H1 (cell line): ENCODE measurements at regions not wholly inside any gene's neighbourhood (a gene's known extent, or its start where the extent isn't known, plus 50 kb on each side); places are given as distances from the start of the nearest gene placed in this dataset.

Source experiments
- CTCF ChIA-PET: fragments of 300-600 bp; sonication (Branson Sonifier 250); formaldehyde crosslinking; loops from one replicate; lab custom pipeline; 2021; ENCODE audit not compliant: partially characterized antibody; lab: Charles Lee
- POLR2A ChIA-PET: fragments of 300-600 bp; sonication (Branson Sonifier 250); formaldehyde crosslinking; loops from one replicate; lab custom pipeline; 2021; ENCODE audit warnings: inconsistent platforms; ENCODE audit not compliant: partially characterized antibody; lab: Charles Lee
- DNase-seq, 2 experiments: peaks; one replicate each; pipeline versions ENCODE4 v3.0.0 to v3.0.0-alpha.2; 2010 to 2022; ENCODE audit warnings: low spot score in 2 of 2, low read depth in 1 of 2, mixed read lengths in 1 of 2
- FAIRE-seq: peaks from 2 replicates; lab custom pipeline; 2011; peaks lifted over from hg19 to GRCh38; lab: Jason Lieb, UNC
- H2AFZ ChIP-seq: 2 replicates; pipeline ENCODE4 v1.8.1; 2012; ENCODE audit warnings: low read length, inconsistent platforms
- H2AK5ac ChIP-seq: 2 replicates; pipeline ENCODE4 v1.6.1; 2013; ENCODE audit warnings: low read depth, low read length
- H2BK120ac ChIP-seq: replicated peaks from 2 replicates; pipeline ENCODE3; 2013; ENCODE audit warnings: low read depth, low read length, inconsistent platforms
- H2BK12ac ChIP-seq: 2 replicates; pipeline ENCODE4 v1.6.1; 2013; ENCODE audit warnings: low read depth, low read length
- H2BK15ac ChIP-seq: 2 replicates; pipeline ENCODE4 v1.6.1; 2013; ENCODE audit warnings: low read length
- H2BK20ac ChIP-seq: 2 replicates; pipeline ENCODE4 v1.6.1; 2013; ENCODE audit warnings: low read length
- H2BK5ac ChIP-seq: 2 replicates; pipeline ENCODE4 v1.6.1; 2013; ENCODE audit warnings: low read depth, low read length
- H3K14ac ChIP-seq: 2 replicates; pipeline ENCODE4 v1.6.1; 2013; ENCODE audit warnings: inconsistent platforms; ENCODE audit not compliant: insufficient read length
- H3K18ac ChIP-seq: 2 replicates; pipeline ENCODE4 v1.6.1; 2013; ENCODE audit warnings: low read length; ENCODE audit errors: extremely low read depth
- H3K23ac ChIP-seq: 2 replicates; pipeline ENCODE4 v1.6.1; 2013; ENCODE audit warnings: inconsistent platforms; ENCODE audit not compliant: insufficient read length
- H3K23me2 ChIP-seq: 2 replicates; pipeline ENCODE4 v1.6.1; 2013; ENCODE audit warnings: low read depth, low read length
- H3K27ac ChIP-seq: 2 replicates; pipeline ENCODE4 v1.6.1; 2011; ENCODE audit warnings: low read depth, low read length, inconsistent platforms
- H3K27me3 ChIP-seq, 4 experiments: replicated peaks in 1 of 4; 1 replicate in 1 of 4; 2 replicates in 3 of 4; pipeline versions ENCODE4 v1.6.1 to v1.8.1; 2011 to 2013; ENCODE audit warnings: low read length in 3 of 4, mild to moderate bottlenecking in 3 of 4, inconsistent platforms in 2 of 4, mixed read lengths in 2 of 4, moderate library complexity in 1 of 4; ENCODE audit not compliant: control insufficient read depth in 3 of 4, insufficient read depth in 3 of 4; ENCODE audit errors: extremely low read depth in 1 of 4
- H3K36me3 ChIP-seq, 4 experiments: 2 replicates each; pipeline versions ENCODE4 v1.6.1 to v1.8.1; 2011 to 2013; ENCODE audit warnings: mild to moderate bottlenecking in 4 of 4, low read length in 3 of 4, moderate library complexity in 2 of 4, control low read depth in 1 of 4, inconsistent platforms in 1 of 4; ENCODE audit not compliant: insufficient read depth in 4 of 4, control insufficient read depth in 2 of 4
- H3K4ac ChIP-seq: replicated peaks from 2 replicates; pipeline ENCODE3; 2013; ENCODE audit warnings: low read length, low read depth, mixed read lengths, inconsistent platforms; ENCODE audit not compliant: insufficient read length
- H3K4me1 ChIP-seq, 4 experiments: replicated peaks in 1 of 4; 1 replicate in 1 of 4; 2 replicates in 3 of 4; pipeline versions ENCODE4 v1.6.1 to v1.8.1; 2011 to 2013; ENCODE audit warnings: low read length in 3 of 4, inconsistent platforms in 2 of 4, mixed read lengths in 1 of 4; ENCODE audit not compliant: insufficient read depth in 4 of 4, control insufficient read depth in 3 of 4
- H3K4me2 ChIP-seq, 2 experiments: 2 replicates each; pipeline versions ENCODE4 v1.6.1 to v1.8.1; 2011 to 2013; ENCODE audit warnings: low read depth in 2 of 2, low read length in 2 of 2, control low read depth in 1 of 2, inconsistent platforms in 1 of 2, mild to moderate bottlenecking in 1 of 2; ENCODE audit not compliant: insufficient read depth in 1 of 2
- H3K4me3 ChIP-seq, 4 experiments: fragments of 200-600, 300-600 bp in 1 of 4; sonication (generic), shearing (Covaris generic), sonication (Bioruptor Twin) in 1 of 4; 2 replicates each; pipeline versions ENCODE4 v1.5.1 to v1.8.1; 2011 to 2016; ENCODE audit warnings: low read length in 4 of 4, low read depth in 3 of 4, control low read depth in 2 of 4, inconsistent platforms in 2 of 4, mild to moderate bottlenecking in 2 of 4, mixed read lengths in 1 of 4, moderate library complexity in 1 of 4; ENCODE audit not compliant: insufficient read depth in 2 of 4; ENCODE audit errors: extremely low read depth in 1 of 4
- H3K56ac ChIP-seq: replicated peaks from 2 replicates; pipeline ENCODE3; 2013; ENCODE audit warnings: low read depth, mild to moderate bottlenecking, mixed read lengths, low read length, inconsistent platforms; ENCODE audit not compliant: insufficient read length
- H3K79me1 ChIP-seq: 2 replicates; pipeline ENCODE4 v1.6.1; 2013; ENCODE audit warnings: low read depth, low read length, control low read depth
- H3K79me2 ChIP-seq, 2 experiments: 2 replicates each; pipeline versions ENCODE4 v1.6.1 to v1.8.1; 2012 to 2013; ENCODE audit warnings: low read length in 2 of 2, mild to moderate bottlenecking in 2 of 2, inconsistent platforms in 1 of 2; ENCODE audit not compliant: insufficient read depth in 2 of 2, control insufficient read depth in 1 of 2
- H3K9ac ChIP-seq, 4 experiments: replicated peaks in 1 of 4; 1 replicate in 1 of 4; 2 replicates in 3 of 4; pipeline versions ENCODE4 v1.6.1 to v1.8.1; 2011 to 2013; ENCODE audit warnings: low read depth in 3 of 4, low read length in 3 of 4, control low read depth in 2 of 4, mild to moderate bottlenecking in 2 of 4, moderate library complexity in 2 of 4, inconsistent platforms in 1 of 4; ENCODE audit errors: extremely low read depth in 1 of 4
- H3K9me3 ChIP-seq, 2 experiments: 2 replicates each; pipeline versions ENCODE4 v1.6.1 to v1.8.1; 2012 to 2013; ENCODE audit warnings: mild to moderate bottlenecking in 2 of 2, moderate library complexity in 2 of 2, control low read depth in 1 of 2, inconsistent platforms in 1 of 2, low read depth in 1 of 2, low read length in 1 of 2, mixed read lengths in 1 of 2; ENCODE audit not compliant: insufficient read depth in 2 of 2
- H4K20me1 ChIP-seq, 2 experiments: replicated peaks in 1 of 2; 2 replicates each; pipeline versions ENCODE3 to v1.8.1; 2011 to 2013; ENCODE audit warnings: inconsistent platforms in 2 of 2, low read length in 2 of 2, mild to moderate bottlenecking in 1 of 2; ENCODE audit not compliant: insufficient read depth in 2 of 2, control insufficient read depth in 1 of 2
- H4K5ac ChIP-seq: 2 replicates; pipeline ENCODE4 v1.6.1; 2013; ENCODE audit warnings: low read length, low read depth, mixed read lengths, inconsistent platforms; ENCODE audit not compliant: insufficient read length
- H4K8ac ChIP-seq: 2 replicates; pipeline ENCODE4 v1.8.0; 2013; ENCODE audit warnings: mild to moderate bottlenecking, moderate library complexity, low read length, inconsistent platforms; ENCODE audit not compliant: insufficient read depth; ENCODE audit errors: extremely low read depth
- H4K91ac ChIP-seq: replicated peaks from 2 replicates; pipeline ENCODE3; 2013; ENCODE audit warnings: low read length, mixed read lengths, inconsistent platforms; ENCODE audit not compliant: insufficient read length
- BACH1 ChIP-seq: IDR thresholded peaks from 2 replicates; pipeline ENCODE4 v1.6.1; 2012; ENCODE audit warnings: low read length, improper control_type of control experiment
- BCL11A ChIP-seq, 2 experiments: IDR thresholded peaks; one replicate each; pipeline ENCODE4 v1.6.1; 2011; ENCODE audit warnings: low read depth in 2 of 2, low read length in 2 of 2, mild to moderate bottlenecking in 2 of 2
- BRCA1 ChIP-seq: IDR thresholded peaks from 2 replicates; pipeline ENCODE4 v1.6.1; 2012; ENCODE audit warnings: low read depth, low read length, improper control_type of control experiment
- CEBPB ChIP-seq: IDR thresholded peaks from 2 replicates; pipeline ENCODE4 v1.6.1; 2012; ENCODE audit warnings: low read depth, low read length
- CHD2 ChIP-seq: IDR thresholded peaks from 2 replicates; pipeline ENCODE4 v1.6.1; 2012; ENCODE audit warnings: low read length, improper control_type of control experiment
- CREB1 ChIP-seq: IDR thresholded peaks from 2 replicates; pipeline ENCODE4 v1.6.1; 2012; ENCODE audit warnings: inconsistent platforms
- FOSL1 ChIP-seq: IDR thresholded peaks from 2 replicates; pipeline ENCODE4 v1.6.1; 2011; ENCODE audit warnings: mild to moderate bottlenecking, low read depth, low read length, moderate library complexity; ENCODE audit not compliant: insufficient read depth
- MAFK ChIP-seq: IDR thresholded peaks from 2 replicates; pipeline ENCODE4 v1.6.1; 2012; ENCODE audit warnings: low read depth, mild to moderate bottlenecking, improper control_type of control experiment, low read length
- POLR2A ChIP-seq, 2 experiments: IDR thresholded peaks; 1 replicate in 1 of 2; 2 replicates in 1 of 2; pipeline ENCODE4 v1.6.1; 2011; ENCODE audit warnings: low read depth in 2 of 2, low read length in 2 of 2, mild to moderate bottlenecking in 2 of 2; ENCODE audit errors: control extremely low read depth in 1 of 2
- RFX5 ChIP-seq: IDR thresholded peaks from 2 replicates; pipeline ENCODE4 v1.6.1; 2011; ENCODE audit warnings: low read depth, low read length, improper control_type of control experiment, borderline replicate concordance
- RXRA ChIP-seq: IDR thresholded peaks from 2 replicates; pipeline ENCODE4 v1.6.1; 2011; ENCODE audit warnings: low read depth, mild to moderate bottlenecking, low read length, moderate library complexity; ENCODE audit not compliant: insufficient read depth
- SIX5 ChIP-seq: IDR thresholded peaks from 2 replicates; pipeline ENCODE4 v1.6.1; 2011; ENCODE audit warnings: mild to moderate bottlenecking, low read depth, low read length
- SRF ChIP-seq: IDR thresholded peaks from 2 replicates; pipeline ENCODE4 v1.6.1; 2011; ENCODE audit warnings: mild to moderate bottlenecking, low read depth, low read length, moderate library complexity
- SUZ12 ChIP-seq: fragments of 200-600 bp; sonication (generic); IDR thresholded peaks from 2 replicates; pipeline ENCODE4 v1.6.1; 2012; ENCODE audit warnings: mild to moderate bottlenecking, inconsistent platforms, low read length, moderate library complexity, mixed read lengths
- TAF1 ChIP-seq: IDR thresholded peaks from 2 replicates; pipeline ENCODE4 v1.6.1; 2011; ENCODE audit warnings: mild to moderate bottlenecking, low read depth, low read length
- TBP ChIP-seq: IDR thresholded peaks from 2 replicates; pipeline ENCODE4 v1.6.1; 2011; ENCODE audit warnings: low read depth, low read length, improper control_type of control experiment
- WGBS, 2 experiments: shearing (Covaris generic) in 1 of 2; methylation state at CpG; one replicate each; pipeline versions ENCODE4 v1.1.6 to v1.1.7; 2013 to 2015; ENCODE audit warnings: low lambda C conversion rate in 2 of 2, mixed read lengths in 2 of 2, inconsistent platforms in 1 of 2, low coverage in 1 of 2, missing lambda C conversion rate in 1 of 2; ENCODE audit not compliant: insufficient replicate concordance in 2 of 2, insufficient coverage in 1 of 2, insufficient read length in 1 of 2; ENCODE audit errors: extremely low coverage in 1 of 2, missing lambda C conversion rate in 1 of 2; 5-methylcytosine and 5-hydroxymethylcytosine counted together
- TF ChIP-seq, protein P1 (sequence below): IDR thresholded peaks from 2 replicates; pipeline ENCODE4 v1.6.1; 2011; ENCODE audit warnings: low read length, improper control_type of control experiment

DNA sequence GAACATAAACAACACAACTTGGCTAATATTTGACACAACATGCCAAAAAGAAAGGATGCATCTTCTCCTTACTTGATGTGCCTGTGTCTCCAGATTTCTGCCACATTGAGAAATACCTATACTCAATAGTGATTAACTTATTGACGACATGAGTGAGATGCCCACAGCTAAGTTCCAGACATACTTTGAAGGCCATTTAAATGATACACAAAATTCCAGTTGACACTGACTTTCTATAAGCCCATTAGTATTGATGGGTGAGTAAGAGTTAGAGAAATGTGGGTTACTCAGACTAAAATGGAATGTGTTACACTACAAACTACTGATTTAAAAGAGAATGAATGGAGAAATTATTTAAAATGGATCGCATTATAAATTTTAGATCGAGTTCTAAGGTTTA, 838.2 kb upstream of the MGAT4C start:
- Histone ChIP-seq H3K18ac (no peak overlapping the region), H4K20me1 (no peaks in the 10 kb centered on the region), H3K56ac (no peak overlapping the region), H2AFZ (no peak overlapping the region), H2BK12ac (no peak overlapping the region), H3K27me3 (no peaks in the 10 kb centered on the region), H2BK15ac (no peak overlapping the region), H3K79me1 (no peaks in the 10 kb centered on the region), H3K4ac (no peak overlapping the region), H4K91ac (no peak overlapping the region), H3K4me1 (no peaks in the 10 kb centered on the region), H2BK120ac (no peak overlapping the region), H4K5ac (no peak overlapping the region), H2BK5ac (no peak overlapping the region), H2BK20ac (no peak overlapping the region), H4K8ac (no peak overlapping the region), H3K36me3 (no peaks in the 10 kb centered on the region; a peak in 1 of 8 replicates), H3K23ac (no peak overlapping the region), H2AK5ac (no peak overlapping the region), H3K4me2 (no peak overlapping the region), H3K27ac (no peak overlapping the region), H3K9ac (no peak overlapping the region), H3K4me3 (no peak overlapping the region), H3K79me2 (no peaks in the 10 kb centered on the region), H3K23me2 (no peaks in the 10 kb centered on the region), H3K9me3 (peaks cover 8 to 9% of the 10 kb centered on the region in 2 experiments; a peak in 3 of 4 replicates), H3K14ac (no peak overlapping the region)
- DNase-seq (no peak), FAIRE-seq (no peak)
- WGBS, 2 experiments, result 95% methylated on average over 3 of the region's 3 CpGs; no CpG with 5 or more reads in 1 of the 2 experiments
- POLR2A ChIA-PET, result no interaction called here
- CTCF ChIA-PET, result interaction anchor here (1.3 kb wide), 1 partner anchor 180 kb away, joined by 3 read pairs; no protein-coding TSS in a partner anchor
- no peak for TF ChIP-seq TBP
- TF ChIP-seq CREB1, result no peak
- no peak for TF ChIP-seq CHD2
- TF ChIP-seq RFX5, result no peak
- no peak for TF ChIP-seq POLR2A (IDR thresholded peaks at IDR 0.05; ENCODE audit: control extremely low read depth in 1 of 2, low read depth in 2 of 2, low read length in 2 of 2)
- no peak for TF ChIP-seq TAF1
- no peak for TF ChIP-seq MAFK
- TF ChIP-seq SUZ12, result no peak
- TF ChIP-seq FOSL1, result no peak
- TF ChIP-seq SRF, result no peak
- TF ChIP-seq BACH1, result no peak
- no peak for TF ChIP-seq SIX5
- TF ChIP-seq RXRA, result no peak
- TF ChIP-seq, protein P1, sequence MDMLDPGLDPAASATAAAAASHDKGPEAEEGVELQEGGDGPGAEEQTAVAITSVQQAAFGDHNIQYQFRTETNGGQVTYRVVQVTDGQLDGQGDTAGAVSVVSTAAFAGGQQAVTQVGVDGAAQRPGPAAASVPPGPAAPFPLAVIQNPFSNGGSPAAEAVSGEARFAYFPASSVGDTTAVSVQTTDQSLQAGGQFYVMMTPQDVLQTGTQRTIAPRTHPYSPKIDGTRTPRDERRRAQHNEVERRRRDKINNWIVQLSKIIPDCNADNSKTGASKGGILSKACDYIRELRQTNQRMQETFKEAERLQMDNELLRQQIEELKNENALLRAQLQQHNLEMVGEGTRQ, result no peak
- TF ChIP-seq BRCA1, result no peak
- no peak for TF ChIP-seq BCL11A (IDR thresholded peaks at IDR 0.05; ENCODE audit: low read depth in 2 of 2, low read length in 2 of 2)
- no peak for TF ChIP-seq CEBPB
